OCI-LY7 (cell line): ENCODE measurements at regions not wholly inside any gene's neighbourhood (a gene's known extent, or its start where the extent isn't known, plus 50 kb on each side); places are given as distances from the start of the nearest gene placed in this dataset.
A peak's percentile ranks its signal among the peaks of the same experiment; 100 is the strongest.

Experiments
- BruUV-seq: library from RNA; stranded (reverse); fragments of 400-500 nt; replicated peaks from 2 replicates; lab custom pipeline; 2021; lab: Mats Ljungman, UMichigan
- CTCF ChIA-PET: fragments of 300-600 bp; sonication (Branson Sonifier 250); formaldehyde crosslinking; loops from one replicate; lab custom pipeline; 2022; ENCODE audit warnings: antibody characterized with exemption; ENCODE audit not compliant: unreplicated experiment; lab: Charles Lee
- POLR2A ChIA-PET: fragments of 300-600 bp; sonication (Branson Sonifier 250); formaldehyde crosslinking; loops from one replicate; lab custom pipeline; 2022; ENCODE audit warnings: antibody characterized with exemption; lab: Charles Lee
- DNase-seq: peaks from one replicate; pipeline ENCODE4 v3.0.0-alpha.2; 2015; ENCODE audit warnings: low spot score
- H2AFZ ChIP-seq: fragments of 200-600 bp; sonication (generic), shearing (Covaris generic); 2 replicates; pipeline ENCODE4 v1.6.1; 2014; ENCODE audit warnings: mild to moderate bottlenecking, antibody characterized with exemption, low read length, moderate library complexity
- H3K27ac ChIP-seq: fragments of 200-600 bp; sonication (generic); 2 replicates; pipeline ENCODE4 v1.5.1; 2014; ENCODE audit warnings: mixed run types, low read depth, mild to moderate bottlenecking, moderate library complexity, low read length, inconsistent platforms; ENCODE audit not compliant: poor library complexity, severe bottlenecking
- H3K36me3 ChIP-seq: fragments of 200-600 bp; sonication (generic); 2 replicates; pipeline ENCODE4 v1.6.1; 2014; ENCODE audit warnings: mild to moderate bottlenecking, antibody characterized with exemption, low read length, moderate library complexity, mixed read lengths; ENCODE audit not compliant: insufficient read depth
- H3K4me1 ChIP-seq: fragments of 200-600 bp; sonication (generic); 2 replicates; pipeline ENCODE4 v1.5.1; 2014; ENCODE audit warnings: mild to moderate bottlenecking, low read length; ENCODE audit not compliant: insufficient read depth, poor library complexity, severe bottlenecking
- H3K4me2 ChIP-seq: fragments of 200-600 bp; sonication (generic); 2 replicates; pipeline ENCODE4 v1.6.1; 2014; ENCODE audit warnings: mild to moderate bottlenecking, low read length
- H3K4me3 ChIP-seq: fragments of 200-600 bp; sonication (generic); 2 replicates; pipeline ENCODE4 v1.5.1; 2014; ENCODE audit warnings: mild to moderate bottlenecking, low read depth, low read length; ENCODE audit not compliant: poor library complexity, severe bottlenecking
- H3K79me2 ChIP-seq: fragments of 200-600 bp; sonication (generic); 2 replicates; pipeline ENCODE4 v1.6.1; 2016; ENCODE audit warnings: low read depth, mild to moderate bottlenecking, low read length, moderate library complexity, mixed read lengths; ENCODE audit not compliant: insufficient read depth
- H3K9me2 ChIP-seq: fragments of 200-600 bp; sonication (generic); 2 replicates; pipeline ENCODE4 v1.6.1; 2016; ENCODE audit warnings: mild to moderate bottlenecking, low read length, mixed read lengths; ENCODE audit not compliant: insufficient read depth
- H3K9me3 ChIP-seq: fragments of 200-600 bp; sonication (generic); 2 replicates; pipeline ENCODE4 v1.6.1; 2014; ENCODE audit warnings: mild to moderate bottlenecking, mixed run types, low read length, mixed read lengths
- H4K20me1 ChIP-seq: fragments of 200-600 bp; sonication (generic); 2 replicates; pipeline ENCODE4 v1.6.1; 2014; ENCODE audit warnings: mild to moderate bottlenecking, antibody characterized with exemption, low read length, moderate library complexity, mixed read lengths; ENCODE audit not compliant: insufficient read depth
- EZH2phosphoT487 ChIP-seq: fragments of 200-600 bp; sonication (generic); IDR thresholded peaks from 2 replicates; pipeline ENCODE4 v1.6.1; 2018; ENCODE audit warnings: low read depth, borderline replicate concordance, mild to moderate bottlenecking, mixed run types, antibody characterized with exemption, low read length, moderate library complexity, mixed read lengths
- intact Hi-C: fragments of 100-400 bp; cut with micrococcal nuclease; formaldehyde crosslinking; loops from one replicate; pipeline ENCODE4 v1.10.0; 2022; ENCODE audit not compliant: unreplicated experiment
- TF ChIP-seq, protein P1 (sequence below): fragments of 200-600 bp; sonication (generic); conservative IDR thresholded peaks from 2 replicates; pipeline ENCODE4 v1.5.1; 2014; ENCODE audit warnings: mild to moderate bottlenecking, antibody characterized with exemption, low read length, moderate library complexity, mixed read lengths

DNA sequence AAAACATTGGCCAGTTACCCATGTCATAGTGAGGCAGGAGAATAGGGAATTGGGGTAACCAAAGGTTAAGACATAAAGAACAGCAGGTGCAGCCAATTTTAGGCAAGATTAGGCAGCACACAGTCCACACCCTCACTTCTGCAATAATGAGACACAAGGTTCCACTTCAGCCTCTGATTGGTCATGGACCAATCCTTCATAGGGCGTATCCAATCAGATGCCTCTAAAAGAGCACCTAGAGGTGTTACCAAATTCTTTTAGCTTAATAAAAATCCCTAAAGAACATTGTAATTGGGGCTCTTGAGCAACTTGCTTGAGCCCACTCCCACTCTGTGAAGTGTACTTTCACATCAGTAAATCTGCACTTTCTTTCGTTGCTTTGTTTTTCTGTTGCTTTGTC lies 302.4 kb downstream of the PREX1 start:
- ChIA-PET CTCF (no interaction called here), POLR2A (interaction anchor here (0.7 kb wide), 1 partner anchor 458 kb away, joined by 5 read pairs; no protein-coding TSS in a partner anchor)
- Histone ChIP-seq H3K79me2 (no peaks in the 10 kb centered on the region), H3K4me2 (no peak overlapping the region), H3K36me3 (no peaks in the 10 kb centered on the region), H3K9me3 (no peaks in the 10 kb centered on the region), H2AFZ (no peak overlapping the region), H4K20me1 (no peaks in the 10 kb centered on the region), H3K9me2 (no peaks in the 10 kb centered on the region), H3K4me3 (no peak overlapping the region), H3K27ac (no peak overlapping the region), H3K4me1 (no peaks in the 10 kb centered on the region)
- intact Hi-C loops = no loop called here
- no peak for DNase-seq
- TF ChIP-seq, protein P1, sequence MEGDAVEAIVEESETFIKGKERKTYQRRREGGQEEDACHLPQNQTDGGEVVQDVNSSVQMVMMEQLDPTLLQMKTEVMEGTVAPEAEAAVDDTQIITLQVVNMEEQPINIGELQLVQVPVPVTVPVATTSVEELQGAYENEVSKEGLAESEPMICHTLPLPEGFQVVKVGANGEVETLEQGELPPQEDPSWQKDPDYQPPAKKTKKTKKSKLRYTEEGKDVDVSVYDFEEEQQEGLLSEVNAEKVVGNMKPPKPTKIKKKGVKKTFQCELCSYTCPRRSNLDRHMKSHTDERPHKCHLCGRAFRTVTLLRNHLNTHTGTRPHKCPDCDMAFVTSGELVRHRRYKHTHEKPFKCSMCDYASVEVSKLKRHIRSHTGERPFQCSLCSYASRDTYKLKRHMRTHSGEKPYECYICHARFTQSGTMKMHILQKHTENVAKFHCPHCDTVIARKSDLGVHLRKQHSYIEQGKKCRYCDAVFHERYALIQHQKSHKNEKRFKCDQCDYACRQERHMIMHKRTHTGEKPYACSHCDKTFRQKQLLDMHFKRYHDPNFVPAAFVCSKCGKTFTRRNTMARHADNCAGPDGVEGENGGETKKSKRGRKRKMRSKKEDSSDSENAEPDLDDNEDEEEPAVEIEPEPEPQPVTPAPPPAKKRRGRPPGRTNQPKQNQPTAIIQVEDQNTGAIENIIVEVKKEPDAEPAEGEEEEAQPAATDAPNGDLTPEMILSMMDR = no peak
- TF ChIP-seq EZH2phosphoT487 = no peak
- no TSS peak for BruUV-seq

DNA sequence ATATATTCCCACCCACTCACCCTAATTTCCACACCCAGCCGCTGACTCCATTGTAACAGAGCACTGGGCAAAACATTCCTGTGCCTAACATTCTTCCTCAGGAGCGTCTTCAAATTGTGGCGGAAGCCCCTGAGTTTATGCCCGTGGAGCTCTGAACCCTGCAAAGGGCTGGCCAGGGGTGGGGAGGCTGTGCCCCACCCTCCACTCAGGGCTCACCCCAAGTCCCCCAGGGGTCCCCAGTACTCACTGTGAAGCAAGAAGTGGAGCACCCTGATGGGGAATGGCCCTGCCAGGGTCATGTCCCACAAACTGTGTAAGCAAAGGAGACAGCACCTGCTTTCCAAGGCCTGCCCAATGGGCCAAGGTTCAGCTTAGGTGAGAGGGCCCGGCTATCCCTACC lies 303.2 kb downstream of the PREX1 start:
- H3K4me3 ChIP-seq = no peak overlapping the region
- H3K9me3 ChIP-seq = no peaks in the 10 kb centered on the region
- no peak overlapping the region for H3K4me2 ChIP-seq
- no peaks in the 10 kb centered on the region for H3K9me2 ChIP-seq
- no peak overlapping the region for H2AFZ ChIP-seq
- no peaks in the 10 kb centered on the region for H3K36me3 ChIP-seq
- no peak for DNase-seq
- H3K4me1 ChIP-seq = no peaks in the 10 kb centered on the region
- no peaks in the 10 kb centered on the region for H3K79me2 ChIP-seq
- no peak overlapping the region for H3K27ac ChIP-seq
- CTCF ChIA-PET = no interaction called here
- POLR2A ChIA-PET = no interaction called here
- intact Hi-C loops = no loop called here
- no peak for TF ChIP-seq EZH2phosphoT487
- TF ChIP-seq, protein P1 = no peak
- BruUV-seq = no TSS peak
- no peaks in the 10 kb centered on the region for H4K20me1 ChIP-seq

DNA sequence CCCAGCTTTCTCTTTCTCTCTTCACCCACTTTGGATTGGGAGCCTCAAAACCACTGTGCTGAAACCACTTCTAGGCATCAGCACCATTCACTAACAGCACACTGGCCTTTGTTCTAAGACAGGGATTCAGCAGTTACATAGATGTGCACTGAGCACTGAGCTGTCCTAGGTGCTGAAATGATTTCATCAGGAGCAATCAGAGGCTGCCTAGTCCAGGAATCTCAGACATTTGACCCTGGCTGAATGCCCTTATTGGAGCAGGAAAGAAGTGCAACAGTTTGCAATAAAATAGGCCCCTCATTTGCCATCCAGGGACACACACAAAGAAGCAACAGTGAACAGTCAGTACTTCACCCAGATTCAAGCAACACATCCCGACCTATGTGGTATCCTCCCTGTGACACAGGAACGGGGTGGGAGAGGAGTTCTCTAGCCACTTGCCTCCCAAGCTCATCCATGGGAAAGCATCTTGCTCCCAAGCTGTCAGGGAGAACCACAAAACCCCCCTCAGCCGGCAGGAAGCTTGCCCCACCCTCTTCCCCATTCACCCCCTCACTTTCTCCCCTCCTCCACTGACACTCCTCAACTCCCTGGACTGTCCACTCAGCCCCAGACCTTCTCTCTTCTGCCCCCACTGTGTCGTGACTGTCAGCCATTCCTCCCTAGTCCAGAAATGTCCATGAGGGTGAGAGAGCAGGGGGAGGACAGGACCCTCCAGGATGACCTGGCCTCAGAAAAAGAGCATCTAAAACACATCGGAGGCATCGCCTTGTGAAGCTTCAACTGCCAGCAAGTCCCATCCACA lies 304.4 kb downstream of the PREX1 start:
- intact Hi-C loops = no loop called here
- H4K20me1 ChIP-seq = no peaks in the 10 kb centered on the region
- H3K36me3 ChIP-seq = no peaks in the 10 kb centered on the region
- no peaks in the 10 kb centered on the region for H3K9me2 ChIP-seq
- no peaks in the 10 kb centered on the region for H3K9me3 ChIP-seq
- TF ChIP-seq EZH2phosphoT487 = no peak
- H2AFZ ChIP-seq = no peak overlapping the region
- no peak overlapping the region for H3K4me3 ChIP-seq
- H3K4me1 ChIP-seq = no peaks in the 10 kb centered on the region
- no peak overlapping the region for H3K27ac ChIP-seq
- CTCF ChIA-PET = no interaction called here
- BruUV-seq = no TSS peak
- POLR2A ChIA-PET = no interaction called here
- H3K4me2 ChIP-seq = no peak overlapping the region
- DNase-seq = peak; percentile 56
- H3K79me2 ChIP-seq = no peaks in the 10 kb centered on the region
